ENCODE measurements at regions not wholly inside any gene's neighbourhood (a gene's known extent, or its start where the extent isn't known, plus 50 kb on each side); places are given as distances from the start of the nearest gene placed in this dataset.

DNA sequence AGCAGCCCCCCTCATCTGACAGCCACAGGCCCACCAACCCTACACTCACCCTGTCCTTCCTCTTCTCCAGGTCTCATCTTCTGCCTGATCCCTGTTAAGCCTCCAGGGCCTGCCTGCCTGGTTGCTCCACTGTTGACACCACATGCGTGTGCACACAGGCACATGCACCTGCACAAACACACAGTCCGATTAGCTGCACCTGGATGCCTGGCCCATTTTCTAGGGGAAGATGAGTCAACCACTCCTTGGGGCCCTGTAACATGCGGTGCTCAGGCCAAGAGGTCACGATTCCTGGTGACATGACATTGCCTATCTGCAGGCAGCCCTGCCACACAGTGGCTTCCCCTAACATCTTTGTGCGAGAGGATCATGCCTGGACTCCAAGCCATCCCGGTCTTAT lies 498.4 kb downstream of the BCOR start:
- no peak overlapping the region for H3K4me2 ChIP-seq (ENCODE audit: low read length)
- H3K36me3 ChIP-seq (ENCODE audit: control insufficient read depth in 1 of 2, insufficient read depth in 2 of 2, low read length in 2 of 2) = no peaks in the 10 kb centered on the region
- H3K27me3 ChIP-seq (ENCODE audit: insufficient read depth, low read length) = no peaks in the 10 kb centered on the region
- H3K4me1 ChIP-seq (ENCODE audit: control insufficient read depth in 1 of 2, insufficient read depth in 2 of 2, low read length in 2 of 2) = no peaks in the 10 kb centered on the region
- intact Hi-C loops (cut with micrococcal nuclease) = no loop called here
- no peaks in the 10 kb centered on the region for H4K20me1 ChIP-seq (ENCODE audit: insufficient read depth)
- no peaks in the 10 kb centered on the region for H3K9me2 ChIP-seq (ENCODE audit: insufficient read depth)
- ChIA-PET POLR2A (no interaction called here), CTCF (no interaction called here), RAD21 (ENCODE audit: low non-redundant PET in 1 of 2, low total read pairs in 2 of 2, uncharacterized antibody in 2 of 2, unreplicated experiment in 2 of 2) (no interaction called here)
- no peaks in the 10 kb centered on the region for H3K9me3 ChIP-seq (ENCODE audit: control insufficient read depth in 1 of 2, insufficient read depth in 1 of 2, low read depth in 1 of 2, low read length in 2 of 2)
- no peak overlapping the region for H3K9ac ChIP-seq (ENCODE audit: low read length)
- H3K27ac ChIP-seq (ENCODE audit: low read depth, low read length) = no peak overlapping the region
- no peak overlapping the region for H2AFZ ChIP-seq (ENCODE audit: low read depth, low read length, poor library complexity, severe bottlenecking)
- TF ChIP-seq FOSL1 (IDR thresholded peaks at IDR 0.05; ENCODE audit: low read depth) = no peak
- H3K79me2 ChIP-seq (ENCODE audit: insufficient read depth, low read length) = no peaks in the 10 kb centered on the region
- H3K4me3 ChIP-seq (replicated peaks in 1 of 2; ENCODE audit: low read depth in 1 of 2, low read length in 2 of 2) = no peak overlapping the region
- BruUV-seq (replicated peaks) = no TSS peak
- ATAC-seq (no peak), DNase-seq (ENCODE audit: low read depth, low spot score) (no peak)

DNA sequence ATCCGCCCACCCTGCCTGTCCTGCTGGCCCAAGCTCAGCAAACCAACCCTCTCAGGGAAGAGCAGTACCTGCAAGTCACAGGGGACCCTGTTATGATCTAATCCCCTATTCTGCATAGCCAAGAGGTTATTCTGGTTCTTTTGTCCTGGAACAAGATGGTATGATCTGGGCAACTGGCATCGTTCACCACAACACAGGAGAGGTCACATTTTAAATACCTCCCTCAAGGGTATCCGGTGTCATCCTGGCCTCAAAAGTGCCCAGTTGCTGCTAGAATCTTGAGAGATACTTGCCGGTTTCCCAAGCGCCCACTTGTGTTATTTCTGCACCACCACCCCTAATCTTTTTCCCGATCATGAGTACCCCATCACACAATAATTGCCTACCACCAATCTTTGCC lies 497.5 kb downstream of the BCOR start:
- Histone ChIP-seq H3K9ac (ENCODE audit: low read length) (no peak overlapping the region), H3K4me2 (ENCODE audit: low read length) (no peak overlapping the region), H2AFZ (ENCODE audit: low read depth, low read length, poor library complexity, severe bottlenecking) (no peak overlapping the region), H3K27ac (ENCODE audit: low read depth, low read length) (no peak overlapping the region), H3K36me3 (ENCODE audit: control insufficient read depth in 1 of 2, insufficient read depth in 2 of 2, low read length in 2 of 2) (no peaks in the 10 kb centered on the region), H3K79me2 (ENCODE audit: insufficient read depth, low read length) (no peaks in the 10 kb centered on the region), H3K9me3 (ENCODE audit: control insufficient read depth in 1 of 2, insufficient read depth in 1 of 2, low read depth in 1 of 2, low read length in 2 of 2) (no peaks in the 10 kb centered on the region), H3K4me1 (ENCODE audit: control insufficient read depth in 1 of 2, insufficient read depth in 2 of 2, low read length in 2 of 2) (no peaks in the 10 kb centered on the region), H4K20me1 (ENCODE audit: insufficient read depth) (no peaks in the 10 kb centered on the region), H3K9me2 (ENCODE audit: insufficient read depth) (no peaks in the 10 kb centered on the region), H3K27me3 (ENCODE audit: insufficient read depth, low read length) (no peaks in the 10 kb centered on the region), H3K4me3 (replicated peaks in 1 of 2; ENCODE audit: low read depth in 1 of 2, low read length in 2 of 2) (no peak overlapping the region)
- intact Hi-C loops (cut with micrococcal nuclease) = no loop called here
- DNase-seq (ENCODE audit: low read depth, low spot score) = no peak
- TF ChIP-seq ELF1 (IDR thresholded peaks at IDR 0.05; ENCODE audit: borderline replicate concordance, low read depth) (no peak), ZFX (IDR thresholded peaks at IDR 0.05) (no peak), EZH2 (IDR thresholded peaks at IDR 0.05) (no peak), SRF (IDR thresholded peaks at IDR 0.05; ENCODE audit: low read depth) (no peak), CBX3 (IDR thresholded peaks at IDR 0.05; ENCODE audit: low read depth) (no peak), EGR1 (IDR thresholded peaks at IDR 0.05; ENCODE audit: low read depth) (no peak), FOSL1 (IDR thresholded peaks at IDR 0.05; ENCODE audit: low read depth) (no peak), YY1 (IDR thresholded peaks at IDR 0.05; ENCODE audit: extremely low read depth, insufficient replicate concordance, low read depth, low read length) (no peak), SP1 (IDR thresholded peaks at IDR 0.05; ENCODE audit: low read depth) (no peak), POLR2A (IDR thresholded peaks at IDR 0.05; ENCODE audit: borderline replicate concordance, extremely low read depth, insufficient read depth, insufficient read length) (no peak), ZNF274 (IDR thresholded peaks at IDR 0.05; ENCODE audit: low read depth, low read length) (no peak), EZH2phosphoT487 (IDR thresholded peaks at IDR 0.05; ENCODE audit: borderline replicate concordance) (no peak), SIN3A (IDR thresholded peaks at IDR 0.05; ENCODE audit: low read depth) (no peak)
- TF ChIP-seq, protein P1, sequence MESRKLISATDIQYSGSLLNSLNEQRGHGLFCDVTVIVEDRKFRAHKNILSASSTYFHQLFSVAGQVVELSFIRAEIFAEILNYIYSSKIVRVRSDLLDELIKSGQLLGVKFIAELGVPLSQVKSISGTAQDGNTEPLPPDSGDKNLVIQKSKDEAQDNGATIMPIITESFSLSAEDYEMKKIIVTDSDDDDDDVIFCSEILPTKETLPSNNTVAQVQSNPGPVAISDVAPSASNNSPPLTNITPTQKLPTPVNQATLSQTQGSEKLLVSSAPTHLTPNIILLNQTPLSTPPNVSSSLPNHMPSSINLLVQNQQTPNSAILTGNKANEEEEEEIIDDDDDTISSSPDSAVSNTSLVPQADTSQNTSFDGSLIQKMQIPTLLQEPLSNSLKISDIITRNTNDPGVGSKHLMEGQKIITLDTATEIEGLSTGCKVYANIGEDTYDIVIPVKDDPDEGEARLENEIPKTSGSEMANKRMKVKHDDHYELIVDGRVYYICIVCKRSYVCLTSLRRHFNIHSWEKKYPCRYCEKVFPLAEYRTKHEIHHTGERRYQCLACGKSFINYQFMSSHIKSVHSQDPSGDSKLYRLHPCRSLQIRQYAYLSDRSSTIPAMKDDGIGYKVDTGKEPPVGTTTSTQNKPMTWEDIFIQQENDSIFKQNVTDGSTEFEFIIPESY (IDR thresholded peaks at IDR 0.05; ENCODE audit: extremely low read depth, insufficient replicate concordance, low read length) = no peak
- TF ChIP-seq, protein P2, sequence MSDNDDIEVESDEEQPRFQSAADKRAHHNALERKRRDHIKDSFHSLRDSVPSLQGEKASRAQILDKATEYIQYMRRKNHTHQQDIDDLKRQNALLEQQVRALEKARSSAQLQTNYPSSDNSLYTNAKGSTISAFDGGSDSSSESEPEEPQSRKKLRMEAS (IDR thresholded peaks at IDR 0.05) = no peak
- TF ChIP-seq, protein P3, sequence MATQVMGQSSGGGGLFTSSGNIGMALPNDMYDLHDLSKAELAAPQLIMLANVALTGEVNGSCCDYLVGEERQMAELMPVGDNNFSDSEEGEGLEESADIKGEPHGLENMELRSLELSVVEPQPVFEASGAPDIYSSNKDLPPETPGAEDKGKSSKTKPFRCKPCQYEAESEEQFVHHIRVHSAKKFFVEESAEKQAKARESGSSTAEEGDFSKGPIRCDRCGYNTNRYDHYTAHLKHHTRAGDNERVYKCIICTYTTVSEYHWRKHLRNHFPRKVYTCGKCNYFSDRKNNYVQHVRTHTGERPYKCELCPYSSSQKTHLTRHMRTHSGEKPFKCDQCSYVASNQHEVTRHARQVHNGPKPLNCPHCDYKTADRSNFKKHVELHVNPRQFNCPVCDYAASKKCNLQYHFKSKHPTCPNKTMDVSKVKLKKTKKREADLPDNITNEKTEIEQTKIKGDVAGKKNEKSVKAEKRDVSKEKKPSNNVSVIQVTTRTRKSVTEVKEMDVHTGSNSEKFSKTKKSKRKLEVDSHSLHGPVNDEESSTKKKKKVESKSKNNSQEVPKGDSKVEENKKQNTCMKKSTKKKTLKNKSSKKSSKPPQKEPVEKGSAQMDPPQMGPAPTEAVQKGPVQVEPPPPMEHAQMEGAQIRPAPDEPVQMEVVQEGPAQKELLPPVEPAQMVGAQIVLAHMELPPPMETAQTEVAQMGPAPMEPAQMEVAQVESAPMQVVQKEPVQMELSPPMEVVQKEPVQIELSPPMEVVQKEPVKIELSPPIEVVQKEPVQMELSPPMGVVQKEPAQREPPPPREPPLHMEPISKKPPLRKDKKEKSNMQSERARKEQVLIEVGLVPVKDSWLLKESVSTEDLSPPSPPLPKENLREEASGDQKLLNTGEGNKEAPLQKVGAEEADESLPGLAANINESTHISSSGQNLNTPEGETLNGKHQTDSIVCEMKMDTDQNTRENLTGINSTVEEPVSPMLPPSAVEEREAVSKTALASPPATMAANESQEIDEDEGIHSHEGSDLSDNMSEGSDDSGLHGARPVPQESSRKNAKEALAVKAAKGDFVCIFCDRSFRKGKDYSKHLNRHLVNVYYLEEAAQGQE (IDR thresholded peaks at IDR 0.05; ENCODE audit: low read depth) = no peak
- BruUV-seq (replicated peaks) = no TSS peak
- no peak for ATAC-seq
- RAD21 ChIA-PET (ENCODE audit: low non-redundant PET in 1 of 2, low total read pairs in 2 of 2, uncharacterized antibody in 2 of 2, unreplicated experiment in 2 of 2) = no interaction called here
- CTCF ChIA-PET = no interaction called here
- POLR2A ChIA-PET = no interaction called here

Data from HCT116 (cell line).